Activated CD4-positive, CD25-positive, alpha-beta regulatory T cell treated with anti-CD3 and anti-CD28 coated beads, Interleukin-2, amount 50 U/mL, for 72 hours (primary cell): ENCODE measurements at regions not wholly inside any gene's neighbourhood (a gene's known extent, or its start where the extent isn't known, plus 50 kb on each side); places are given as distances from the start of the nearest gene placed in this dataset.
"Not testable (repeated sequence)": the region's sequence is repeated elsewhere in the genome, so short reads cannot be mapped to it uniquely, and the experiment has no call there.

ENCODE experiments used
- DNase-seq: peaks from one replicate; pipeline ENCODE4 v3.0.0; 2021

GRCh38 chr14:84442521-84442920 is 1087.4 kb upstream of the FLRT2 start:
- DNase-seq = no peak

DNA sequence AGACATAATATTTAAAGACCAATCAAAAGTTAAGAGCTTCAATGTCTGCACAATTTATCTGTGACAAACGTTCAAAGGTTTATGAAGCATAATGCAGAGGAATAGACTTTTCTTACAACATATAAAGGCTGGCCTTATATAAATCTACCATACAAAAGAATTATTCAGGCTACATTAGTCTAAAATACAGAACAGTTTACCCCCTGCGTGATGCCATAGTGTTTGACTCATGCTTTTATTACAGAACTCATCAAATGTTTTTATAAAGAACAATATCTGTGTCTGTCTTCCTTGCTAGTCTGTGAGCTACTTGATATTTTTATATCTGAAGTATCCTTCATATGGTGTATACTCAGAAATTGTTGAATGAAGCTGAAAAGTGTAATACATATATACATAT is 1084.5 kb upstream of the FLRT2 start:
- no peak for DNase-seq

DNA sequence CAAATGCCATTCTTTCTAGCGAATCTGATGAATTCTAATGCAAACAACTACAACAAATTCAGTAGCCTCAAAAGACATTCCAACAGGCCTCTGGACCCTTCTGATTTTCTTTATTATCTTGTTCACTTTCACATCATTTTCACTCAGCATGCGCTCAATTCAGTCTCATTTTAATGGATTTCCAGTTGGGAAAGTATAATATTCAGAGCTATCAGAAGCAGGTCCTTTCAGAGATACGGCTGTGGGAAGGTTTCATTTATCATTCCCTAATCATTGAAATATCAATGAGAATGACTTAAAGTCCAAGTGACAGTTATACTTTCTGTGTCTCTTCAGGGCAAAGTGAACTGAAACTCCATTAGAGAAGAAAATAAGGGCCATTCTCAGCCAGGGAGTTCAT is 1083.7 kb upstream of the FLRT2 start:
- no peak for DNase-seq

GRCh38 chr14:84453307-84453950 is 1076.5 kb upstream of the FLRT2 start:
- DNase-seq = no peak

DNA sequence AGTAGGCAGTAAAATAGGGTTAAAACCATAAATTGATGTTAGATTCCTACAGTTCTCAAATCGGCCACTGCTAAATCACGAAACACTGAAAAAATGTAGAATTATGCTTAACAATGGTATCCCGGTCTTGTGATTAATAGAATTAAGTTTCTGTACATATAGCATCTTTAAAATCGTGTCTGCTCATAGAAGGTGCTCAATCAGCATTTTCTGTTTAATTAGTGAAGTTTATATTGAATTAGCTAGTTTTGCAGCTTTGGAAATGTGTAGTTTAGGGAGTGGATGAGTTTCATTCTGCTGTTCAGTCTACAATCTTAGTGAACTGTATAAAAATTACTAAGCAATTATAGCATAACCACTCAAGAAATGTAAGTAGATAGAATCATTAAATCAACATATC is 1075.8 kb upstream of the FLRT2 start:
- no peak for DNase-seq

DNA sequence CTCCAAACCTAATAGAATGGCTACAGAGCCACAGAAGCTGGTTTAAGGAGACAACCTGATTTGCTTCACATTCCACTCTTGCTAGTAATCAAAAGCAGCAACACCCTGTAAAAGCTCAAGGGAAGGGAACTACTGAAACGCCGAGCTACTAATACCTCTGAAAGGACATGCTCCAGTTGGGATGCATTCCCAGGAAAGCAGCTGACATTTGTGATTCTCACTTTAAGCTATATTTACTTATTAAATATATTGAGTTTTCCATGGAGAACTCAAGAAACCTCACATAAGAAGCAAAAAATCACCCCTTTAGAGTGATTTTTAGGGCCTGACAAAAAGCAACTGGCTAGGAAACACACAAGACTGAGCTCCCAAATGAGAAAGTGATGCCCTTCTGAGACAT is 1073.0 kb upstream of the FLRT2 start:
- DNase-seq = no peak

DNA sequence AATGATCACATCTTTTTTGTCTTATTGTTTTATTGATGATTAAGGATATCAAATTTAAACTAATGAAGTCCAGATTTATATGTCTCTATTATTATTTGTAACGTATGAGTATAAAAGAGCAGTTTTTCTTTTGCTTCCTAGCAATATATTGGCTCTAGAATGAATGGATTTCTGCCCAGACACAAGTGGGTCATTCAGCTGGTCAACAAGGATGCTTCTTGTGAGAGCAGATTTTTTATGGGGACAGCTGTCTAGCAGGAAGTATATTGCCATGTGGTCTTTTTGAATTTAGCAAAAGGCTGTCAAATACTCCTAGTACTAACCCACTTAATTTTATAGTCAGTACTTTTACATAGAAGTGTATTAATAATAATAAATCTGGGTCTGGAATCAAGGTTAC is 1071.1 kb upstream of the FLRT2 start:
- DNase-seq = no peak

DNA sequence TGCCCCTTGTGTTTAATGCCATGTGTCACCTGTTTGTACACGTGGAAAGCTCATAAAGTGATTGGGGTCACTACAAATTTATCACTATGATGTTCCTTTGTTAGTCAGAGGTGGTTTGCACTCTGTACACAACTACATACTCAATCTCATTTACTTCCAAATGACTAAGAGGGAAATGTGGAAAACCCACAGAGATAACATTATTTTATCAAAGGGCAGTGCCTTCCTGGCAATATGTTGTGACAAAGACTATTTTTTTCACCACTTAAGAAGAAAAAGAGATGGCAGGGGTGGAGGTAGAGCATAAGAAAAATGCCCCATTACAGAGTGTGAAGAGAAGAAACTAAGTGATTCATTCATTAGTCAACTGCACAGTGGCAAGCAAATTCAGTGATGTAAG is 1064.1 kb upstream of the FLRT2 start:
- DNase-seq = no peak

DNA sequence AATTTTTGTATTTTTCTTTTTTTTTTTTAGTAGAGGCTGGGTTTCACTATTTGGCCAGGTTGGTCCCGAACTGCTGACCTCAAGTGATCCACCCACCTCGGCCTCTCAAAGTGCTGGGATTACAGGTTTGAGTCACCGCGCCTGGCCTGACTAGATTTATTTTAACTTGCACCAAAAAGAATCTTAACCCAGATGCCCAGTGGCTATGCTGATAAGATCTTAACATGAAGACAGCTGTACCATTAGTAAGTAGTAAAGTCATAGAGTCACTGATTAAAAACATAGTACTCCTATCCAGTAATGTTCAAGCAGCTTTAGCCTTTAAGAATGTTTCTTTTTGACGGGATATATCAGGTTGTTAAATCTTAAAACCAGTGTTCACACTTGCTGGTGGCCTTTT is 1061.8 kb upstream of the FLRT2 start:
- DNase-seq = no peak

DNA sequence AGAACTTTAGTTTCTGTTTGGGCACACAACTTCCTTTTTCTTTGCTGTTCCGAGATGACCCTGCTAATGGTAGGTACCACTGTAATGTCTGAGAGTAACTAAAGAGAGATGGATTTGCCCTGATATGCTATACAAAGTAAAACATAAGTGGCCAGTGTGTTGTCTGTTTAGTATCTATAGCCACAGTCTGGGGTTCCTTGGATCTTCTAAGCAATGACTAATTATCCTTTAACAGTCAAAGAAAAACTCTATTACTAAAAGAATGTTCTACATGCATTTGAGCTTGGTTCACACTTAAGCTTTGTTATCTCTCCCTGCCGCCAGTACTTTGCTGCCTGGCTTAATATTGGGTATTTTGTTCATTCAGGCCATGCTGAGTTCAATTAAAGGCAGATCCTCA is 1051.9 kb upstream of the FLRT2 start:
- DNase-seq = no peak

DNA sequence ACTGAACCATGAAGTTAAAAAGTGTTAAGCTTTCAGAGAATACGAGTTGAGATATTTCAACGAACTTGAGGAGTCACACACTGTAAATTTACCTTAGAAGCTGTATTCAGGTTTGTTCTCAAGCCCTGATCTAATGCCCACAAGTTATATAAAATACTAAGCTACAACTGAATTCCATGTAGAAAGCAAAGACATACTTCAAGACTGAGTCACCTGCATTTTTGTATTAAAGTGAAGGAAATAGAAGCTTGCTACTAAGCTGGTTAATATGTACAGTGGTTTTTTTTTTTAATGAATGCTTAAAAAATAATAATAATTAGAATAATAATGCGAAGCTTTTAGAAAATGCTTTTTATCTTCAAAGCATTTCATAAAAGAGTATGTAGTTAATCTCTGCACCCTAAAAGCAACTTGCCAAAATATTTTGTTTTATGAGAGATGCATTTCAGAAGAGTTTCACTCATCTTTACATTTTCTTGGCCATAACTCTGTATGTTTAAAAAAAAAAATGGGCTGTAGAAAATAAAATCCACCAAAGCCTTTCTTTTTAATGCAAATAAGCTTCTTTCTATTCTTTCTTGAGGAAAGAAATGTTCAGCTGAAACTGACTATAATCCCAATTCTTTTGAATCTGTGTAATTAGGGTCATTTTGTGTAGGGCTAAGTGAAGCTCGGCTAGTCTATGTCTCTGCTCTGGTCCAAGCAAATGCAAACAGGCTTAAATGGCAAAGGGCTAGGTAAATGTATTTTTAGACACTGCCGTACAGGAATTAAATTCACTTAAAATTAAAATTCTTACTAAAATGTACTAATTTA is 1047.5 kb upstream of the FLRT2 start:
- no peak for DNase-seq

GRCh38 chr14:84483072-84483420 is 1046.9 kb upstream of the FLRT2 start:
- no peak for DNase-seq

GRCh38 chr14:84484243-84484642 is 1045.7 kb upstream of the FLRT2 start:
- not testable (repeated sequence) for DNase-seq

- no peak for DNase-seq
Observed at GRCh38 chr14:84485036-84485435, 1044.9 kb upstream of the FLRT2 start.

DNA sequence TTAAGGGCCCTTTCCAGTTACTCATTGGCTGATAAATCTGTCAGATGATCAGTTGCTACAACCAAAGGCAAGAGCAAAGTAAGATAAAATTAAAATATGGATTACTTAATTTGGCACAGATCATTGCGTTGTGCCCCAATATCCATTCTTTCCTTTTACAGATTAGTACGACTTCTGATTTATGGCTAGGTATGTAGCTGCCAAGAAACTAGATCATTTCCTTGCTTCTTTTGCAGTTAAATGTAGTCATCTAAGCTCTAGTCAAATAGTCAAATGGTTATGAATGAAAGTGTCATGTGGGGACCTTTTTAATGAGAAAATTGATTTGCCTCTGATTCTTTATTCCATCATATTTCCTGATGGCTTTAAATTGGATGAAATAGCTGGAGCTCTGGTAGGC is 1039.9 kb upstream of the FLRT2 start:
- no peak for DNase-seq

DNA sequence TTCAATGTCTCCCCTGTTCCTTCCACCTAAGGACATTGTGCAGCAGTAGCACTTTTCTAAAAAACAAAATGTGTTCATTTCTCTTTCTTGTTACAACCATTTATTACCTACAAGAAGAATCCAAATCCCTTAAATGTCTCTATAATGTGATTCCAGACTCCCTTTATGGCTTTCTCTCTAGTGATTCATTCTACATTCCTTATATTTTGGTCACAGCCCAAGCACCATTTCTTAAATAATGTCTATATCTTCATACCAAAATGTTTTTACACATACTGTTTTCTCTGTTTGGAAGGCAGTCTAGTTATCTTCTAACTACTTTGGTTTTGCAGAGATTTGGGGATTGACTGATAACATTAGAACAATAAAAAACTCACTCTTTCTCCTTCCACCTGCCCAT is 1037.3 kb upstream of the FLRT2 start:
- no peak for DNase-seq

DNA sequence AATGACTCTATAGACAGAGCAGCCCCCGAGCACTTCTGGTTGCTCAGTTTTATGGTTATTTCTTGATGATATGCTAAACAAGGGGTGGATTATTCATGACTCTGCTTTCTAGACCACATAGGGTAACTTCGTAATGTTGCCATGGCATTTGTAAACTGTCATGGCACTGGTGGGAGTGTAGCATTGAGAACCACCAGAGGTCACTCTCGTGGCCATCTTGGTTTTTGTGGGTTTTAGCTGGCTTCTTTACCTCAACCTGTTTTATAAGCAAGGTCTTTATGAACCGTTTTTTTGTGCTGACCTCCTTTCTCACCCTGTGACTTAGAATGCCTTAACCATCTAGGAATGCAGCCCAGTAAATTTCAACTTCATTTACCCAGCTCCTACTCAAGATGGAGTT is 1036.2 kb upstream of the FLRT2 start:
- no peak for DNase-seq

DNA sequence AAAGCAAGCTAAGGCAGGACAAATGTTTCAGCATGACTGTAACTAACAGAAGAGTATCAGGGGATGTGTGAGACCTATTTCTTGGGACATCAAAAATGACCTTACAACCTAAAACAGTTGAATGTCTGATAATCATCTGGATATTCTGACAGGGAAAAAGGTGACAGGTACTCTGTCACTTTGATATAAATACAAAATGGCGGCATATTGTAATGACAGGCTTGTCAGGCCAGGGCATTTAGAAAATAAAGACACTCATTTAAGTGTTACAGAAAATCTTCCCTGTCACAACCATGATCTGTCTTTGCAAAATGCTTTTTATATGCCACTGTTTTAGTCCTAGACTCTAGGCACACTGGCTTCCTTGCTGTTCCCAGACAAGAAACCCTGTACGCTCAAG is 1033.3 kb upstream of the FLRT2 start:
- DNase-seq = no peak

- DNase-seq = not testable (repeated sequence)
Observed at GRCh38 chr14:84512823-84513222, 1017.1 kb upstream of the FLRT2 start.

- no peak for DNase-seq
Observed at GRCh38 chr14:84519836-84520235, 1010.1 kb upstream of the FLRT2 start.

GRCh38 chr14:84520711-84521338 is 1009.1 kb upstream of the FLRT2 start:
- DNase-seq = no peak

DNA sequence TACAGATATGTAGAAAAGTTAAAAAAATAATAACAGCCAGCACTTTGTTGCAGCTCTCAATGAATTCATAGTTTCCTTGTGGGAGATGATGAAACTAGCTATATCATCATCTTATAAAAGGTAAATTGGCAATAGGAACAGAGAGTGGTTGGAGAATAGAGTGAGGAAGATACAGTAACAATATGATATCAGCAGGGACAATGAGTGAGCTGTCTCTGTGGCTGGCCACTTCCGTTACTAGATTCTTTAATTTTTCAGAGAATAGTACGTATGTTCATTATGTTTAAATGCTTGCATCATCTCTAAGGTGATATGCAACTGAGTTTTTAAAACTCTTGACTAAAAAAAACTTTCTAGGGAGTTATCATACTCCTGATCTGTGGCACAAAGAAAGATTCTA is 1006.2 kb upstream of the FLRT2 start:
- no peak for DNase-seq

DNA sequence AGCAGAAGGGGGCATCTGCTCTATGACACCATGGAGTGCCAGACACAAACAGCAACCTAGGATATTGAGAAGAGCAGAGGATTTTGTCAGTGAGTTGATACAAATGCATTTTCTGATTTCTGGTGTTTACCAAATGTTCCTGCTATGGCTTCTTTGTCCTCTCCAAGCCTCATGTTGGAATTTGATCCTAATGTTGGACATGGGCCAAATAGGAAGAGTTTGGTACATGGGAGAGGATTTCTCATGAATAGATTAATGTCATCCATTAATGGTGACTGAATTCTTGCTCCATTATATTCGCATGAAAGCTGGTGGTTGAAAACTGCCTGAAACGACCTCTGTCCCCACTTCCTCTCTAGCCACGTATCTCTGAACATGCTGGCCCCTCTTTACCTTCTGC is 1002.2 kb upstream of the FLRT2 start:
- DNase-seq = no peak

GRCh38 chr14:84532016-84532415 is 997.9 kb upstream of the FLRT2 start:
- DNase-seq = no peak
